Lung (tissue), 11 donors: ENCODE measurements at regions not wholly inside any gene's neighbourhood (a gene's known extent, or its start where the extent isn't known, plus 50 kb on each side); places are given as distances from the start of the nearest gene placed in this dataset.

ENCODE experiments used
- ATAC-seq: fragments of 200-7000 bp; cut with Tn5 transposase; one replicate; pipeline ENCODE4 v1.9.1; 2020; ENCODE audit warnings: moderate number of reproducible peaks; ENCODE audit not compliant: insufficient read depth, low FRiP score
- DNase-seq, 3 donors: peaks; one replicate each; pipeline ENCODE4 v3.0.0-alpha.2; 2013 to 2017
- H3K27ac ChIP-seq, 2 donors: one replicate each; pipeline ENCODE4 v1.5.1; 2013; ENCODE audit warnings: mild to moderate bottlenecking in 2 of 2, moderate library complexity in 2 of 2, control low read depth in 1 of 2, inconsistent platforms in 1 of 2, low read depth in 1 of 2, low read length in 1 of 2
- H3K27me3 ChIP-seq, 3 donors: one replicate each; pipeline ENCODE4 v1.5.1; 2013; ENCODE audit warnings: low read length in 2 of 3; ENCODE audit not compliant: control insufficient read depth in 3 of 3, insufficient read depth in 3 of 3
- H3K36me3 ChIP-seq, 4 donors: one replicate each; pipeline ENCODE4 v1.5.1; 2013; ENCODE audit warnings: low read length in 4 of 4, mild to moderate bottlenecking in 1 of 4, moderate library complexity in 1 of 4; ENCODE audit not compliant: control insufficient read depth in 4 of 4, insufficient read depth in 4 of 4
- H3K4me1 ChIP-seq, 5 donors: one replicate each; pipeline ENCODE4 v1.5.1; 2013; ENCODE audit warnings: low read length in 5 of 5, mild to moderate bottlenecking in 2 of 5, moderate library complexity in 1 of 5; ENCODE audit not compliant: control insufficient read depth in 5 of 5, insufficient read depth in 5 of 5
- H3K4me3 ChIP-seq: one replicate; pipeline ENCODE4 v1.5.1; 2013; ENCODE audit warnings: mild to moderate bottlenecking, control low read depth, moderate library complexity
- H3K9ac ChIP-seq, 2 donors: one replicate each; pipeline ENCODE4 v1.5.1; 2013; ENCODE audit warnings: low read length in 2 of 2, control low read depth in 1 of 2; ENCODE audit not compliant: insufficient read depth in 1 of 2
- H3K9me3 ChIP-seq, 4 donors: one replicate each; pipeline ENCODE4 v1.5.1; 2013; ENCODE audit warnings: low read length in 3 of 4, mild to moderate bottlenecking in 1 of 4, moderate library complexity in 1 of 4; ENCODE audit not compliant: control insufficient read depth in 4 of 4, insufficient read depth in 3 of 4
- CTCF ChIP-seq: IDR thresholded peaks from 2 replicates; pipeline ENCODE4 v1.5.1; 2012; ENCODE audit warnings: mild to moderate bottlenecking; ENCODE audit errors: control extremely low read depth, extremely low read depth
- WGBS, 2 donors: extraction: QIAGEN DNeasy Blood & Tissue Kit; methylation state at CpG; one replicate each; pipeline ENCODE4 v1.1.7; 2013; 5-methylcytosine and 5-hydroxymethylcytosine counted together
- donor health status: control.
- donor health status: control.
- donor health status: Bipolar disorder and iron deficiency.
- donor health status: healthy.
- donor health status: DM: yes; HTN: yes; CAD: no.

- no peak overlapping the region for H3K4me3 ChIP-seq
- no peak overlapping the region for H3K27ac ChIP-seq
- peaks cover 0 to 4% (median 3%) of the 10 kb centered on the region in 4 donors for H3K9me3 ChIP-seq
- no peaks in the 10 kb centered on the region for H3K27me3 ChIP-seq
- WGBS, 2 donors = 92 to 93% methylated on average over 23 of the region's 23 CpGs
- H3K4me1 ChIP-seq = no peaks in the 10 kb centered on the region
- H3K9ac ChIP-seq = no peak overlapping the region
- no peak for TF ChIP-seq CTCF
- ATAC-seq (no peak), DNase-seq (no peak)
- H3K36me3 ChIP-seq = no peaks in the 10 kb centered on the region
These were observed 62.0 kb upstream of the RNF32 start for GRCh38 chr7:156578578-156578940.

GRCh38 chr7:156577645-156578577 lies 62.7 kb upstream of the RNF32 start:
- Histone ChIP-seq H3K36me3 (no peaks in the 10 kb centered on the region), H3K27me3 (no peaks in the 10 kb centered on the region), H3K9ac (no peak overlapping the region), H3K4me3 (no peak overlapping the region), H3K27ac (no peak overlapping the region), H3K9me3 (peaks cover 0 to 4% (median 3%) of the 10 kb centered on the region in 4 donors), H3K4me1 (no peaks in the 10 kb centered on the region)
- DNase-seq (peak in 1 of 3 donors; percentile 13), ATAC-seq (no peak)
- WGBS, 2 donors = 88 to 92% methylated on average over 15 of the region's 15 CpGs
- no peak for TF ChIP-seq CTCF

GRCh38 chr7:156576216-156577058 lies 64.1 kb upstream of the RNF32 start:
- no peak for ATAC-seq
- no peaks in the 10 kb centered on the region for H3K4me1 ChIP-seq
- no peak for TF ChIP-seq CTCF
- H3K36me3 ChIP-seq = no peaks in the 10 kb centered on the region
- H3K4me3 ChIP-seq = no peak overlapping the region
- H3K27ac ChIP-seq = no peak overlapping the region
- 76 to 77% methylated on average over 20 of the region's 20 CpGs for WGBS, 2 donors
- H3K27me3 ChIP-seq = no peaks in the 10 kb centered on the region
- DNase-seq = no peak
- H3K9me3 ChIP-seq = peaks cover 0 to 4% (median 2%) of the 10 kb centered on the region in 4 donors
- H3K9ac ChIP-seq = no peak overlapping the region
